HUES6 (cell line): ENCODE measurements at regions not wholly inside any gene's neighbourhood (a gene's known extent, or its start where the extent isn't known, plus 50 kb on each side); places are given as distances from the start of the nearest gene placed in this dataset.
A peak's percentile ranks its signal among the peaks of the same experiment; 100 is the strongest.

ENCODE experiments used
- H3K27ac ChIP-seq: 2 replicates; pipeline ENCODE4 v1.7.0; 2013; ENCODE audit warnings: low read depth, mild to moderate bottlenecking, low read length, inconsistent platforms
- H3K27me3 ChIP-seq: 2 replicates; pipeline ENCODE4 v1.6.1; 2013; ENCODE audit warnings: low read length; ENCODE audit not compliant: control insufficient read depth, insufficient read depth
- H3K36me3 ChIP-seq: 2 replicates; pipeline ENCODE4 v1.6.1; 2013; ENCODE audit warnings: low read length; ENCODE audit not compliant: control insufficient read depth, insufficient read depth
- H3K4me1 ChIP-seq: 2 replicates; pipeline ENCODE4 v1.6.1; 2013; ENCODE audit warnings: low read length; ENCODE audit not compliant: control insufficient read depth, insufficient read depth
- H3K4me3 ChIP-seq: 2 replicates; pipeline ENCODE4 v1.5.1; 2013; ENCODE audit warnings: low read depth, low read length
- H3K9ac ChIP-seq: one replicate; pipeline ENCODE4 v1.6.1; 2013; ENCODE audit warnings: mild to moderate bottlenecking, low read length
- H3K9me3 ChIP-seq: 2 replicates; pipeline ENCODE4 v1.6.1; 2013; ENCODE audit warnings: low read depth, low read length; ENCODE audit not compliant: control insufficient read depth, insufficient read depth

GRCh38 chr15:27686369-27686768 lies 412.7 kb downstream of the OCA2 start:
- Histone ChIP-seq H3K4me1 (peaks cover 11% of the 10 kb centered on the region; the same call in 1 of the 2 replicates), H3K4me3 (no peak overlapping the region), H3K36me3 (no peaks in the 10 kb centered on the region), H3K9ac (no peak overlapping the region), H3K27me3 (no peaks in the 10 kb centered on the region), H3K27ac (peak overlapping the region; percentile 9; the same call in 1 of the 2 replicates), H3K9me3 (no peaks in the 10 kb centered on the region)

- no peak overlapping the region for H3K27ac ChIP-seq
These were observed 413.5 kb downstream of the OCA2 start for GRCh38 chr15:27685644-27686043.

GRCh38 chr15:27683121-27683520 lies 416.0 kb downstream of the OCA2 start:
- no peak overlapping the region for H3K9ac ChIP-seq
- no peaks in the 10 kb centered on the region for H3K9me3 ChIP-seq
- peaks cover 24% of the 10 kb centered on the region for H3K4me1 ChIP-seq
- H3K27me3 ChIP-seq, result no peaks in the 10 kb centered on the region
- H3K27ac ChIP-seq, result no peak overlapping the region
- H3K4me3 ChIP-seq, result no peak overlapping the region
- no peaks in the 10 kb centered on the region for H3K36me3 ChIP-seq

More at GRCh38 chr15:27685644-27686043, 413.5 kb downstream of the OCA2 start:
- no peaks in the 10 kb centered on the region for H3K36me3 ChIP-seq
- peaks cover 11% of the 10 kb centered on the region; the same call in 1 of the 2 replicates for H3K4me1 ChIP-seq
- H3K4me3 ChIP-seq, result no peak overlapping the region
- H3K9ac ChIP-seq, result no peak overlapping the region
- no peaks in the 10 kb centered on the region for H3K9me3 ChIP-seq
- H3K27me3 ChIP-seq, result no peaks in the 10 kb centered on the region

GRCh38 chr15:27681038-27681437 lies 418.1 kb downstream of the OCA2 start:
- no peaks in the 10 kb centered on the region for H3K27me3 ChIP-seq
- no peak overlapping the region for H3K4me3 ChIP-seq
- H3K4me1 ChIP-seq, result peaks cover 16% of the 10 kb centered on the region
- H3K9ac ChIP-seq, result no peak overlapping the region
- H3K27ac ChIP-seq, result no peak overlapping the region
- no peaks in the 10 kb centered on the region for H3K9me3 ChIP-seq
- no peaks in the 10 kb centered on the region for H3K36me3 ChIP-seq

- Histone ChIP-seq H3K9ac (no peak overlapping the region), H3K27me3 (no peaks in the 10 kb centered on the region), H3K4me3 (no peak overlapping the region), H3K36me3 (no peaks in the 10 kb centered on the region), H3K4me1 (peaks cover 13% of the 10 kb centered on the region), H3K27ac (no peak overlapping the region), H3K9me3 (no peaks in the 10 kb centered on the region)
These were observed 419.2 kb downstream of the OCA2 start for GRCh38 chr15:27679731-27680471.

GRCh38 chr15:27679203-27679602 lies 419.9 kb downstream of the OCA2 start:
- H3K9me3 ChIP-seq, result no peaks in the 10 kb centered on the region
- peaks cover 13% of the 10 kb centered on the region for H3K4me1 ChIP-seq
- no peaks in the 10 kb centered on the region for H3K36me3 ChIP-seq
- H3K27ac ChIP-seq, result no peak overlapping the region
- no peaks in the 10 kb centered on the region for H3K27me3 ChIP-seq
- no peak overlapping the region for H3K4me3 ChIP-seq
- H3K9ac ChIP-seq, result no peak overlapping the region

GRCh38 chr15:27677951-27678350 lies 421.2 kb downstream of the OCA2 start:
- Histone ChIP-seq H3K4me3 (no peak overlapping the region), H3K27me3 (no peaks in the 10 kb centered on the region), H3K4me1 (peaks cover 13% of the 10 kb centered on the region), H3K36me3 (no peaks in the 10 kb centered on the region), H3K9ac (no peak overlapping the region), H3K9me3 (no peaks in the 10 kb centered on the region), H3K27ac (no peak overlapping the region)

- H3K4me3 ChIP-seq, result no peak overlapping the region
- H3K27ac ChIP-seq, result no peak overlapping the region
- H3K4me1 ChIP-seq, result peaks cover 13% of the 10 kb centered on the region
- no peaks in the 10 kb centered on the region for H3K36me3 ChIP-seq
- H3K9me3 ChIP-seq, result no peaks in the 10 kb centered on the region
- no peak overlapping the region for H3K9ac ChIP-seq
- no peaks in the 10 kb centered on the region for H3K27me3 ChIP-seq
These were observed 422.5 kb downstream of the OCA2 start for GRCh38 chr15:27676647-27677046.

- Histone ChIP-seq H3K27ac (no peak overlapping the region), H3K4me3 (no peak overlapping the region), H3K9ac (no peak overlapping the region), H3K27me3 (no peaks in the 10 kb centered on the region), H3K9me3 (no peaks in the 10 kb centered on the region), H3K4me1 (peaks cover 13% of the 10 kb centered on the region), H3K36me3 (no peaks in the 10 kb centered on the region)
These were observed 423.5 kb downstream of the OCA2 start for GRCh38 chr15:27675571-27675970.

GRCh38 chr15:27674826-27675225 lies 424.3 kb downstream of the OCA2 start:
- H3K9me3 ChIP-seq, result no peaks in the 10 kb centered on the region
- H3K4me1 ChIP-seq, result peaks cover 8% of the 10 kb centered on the region
- no peaks in the 10 kb centered on the region for H3K27me3 ChIP-seq
- H3K9ac ChIP-seq, result no peak overlapping the region
- no peak overlapping the region for H3K27ac ChIP-seq
- H3K36me3 ChIP-seq, result no peaks in the 10 kb centered on the region
- H3K4me3 ChIP-seq, result no peak overlapping the region

- no peaks in the 10 kb centered on the region for H3K27me3 ChIP-seq
- no peak overlapping the region for H3K27ac ChIP-seq
- no peaks in the 10 kb centered on the region for H3K4me1 ChIP-seq
- no peaks in the 10 kb centered on the region for H3K9me3 ChIP-seq
- H3K4me3 ChIP-seq, result no peak overlapping the region
- H3K9ac ChIP-seq, result no peak overlapping the region
- no peaks in the 10 kb centered on the region for H3K36me3 ChIP-seq
These were observed 425.2 kb downstream of the OCA2 start for GRCh38 chr15:27673766-27674445.
